IMR-90 (cell line): ENCODE measurements at regions not wholly inside any gene's neighbourhood (a gene's known extent, or its start where the extent isn't known, plus 50 kb on each side); places are given as distances from the start of the nearest gene placed in this dataset.
A peak's percentile ranks its signal among the peaks of the same experiment; 100 is the strongest.

ENCODE experiments used
- ATAC-seq: fragments of 200-7000 bp; cut with Tn5 transposase; 2 replicates; pipeline ENCODE4 v1.9.1; 2020; ENCODE audit warnings: low read depth, mild to moderate bottlenecking, moderate library complexity
- BruUV-seq: library from RNA; stranded (reverse); fragments of 400-500 nt; replicated peaks from 2 replicates; lab custom pipeline; 2021; lab: Mats Ljungman, UMichigan
- CTCF ChIA-PET: fragments of 300-600 bp; formaldehyde crosslinking; extraction: SDS; loops from one replicate; lab custom pipeline; 2021; ENCODE audit warnings: antibody characterized with exemption; lab: Yijun Ruan, JAX
- POLR2A ChIA-PET: fragments of 300-600 bp; sonication (Branson Sonifier 250); formaldehyde crosslinking; loops from one replicate; lab custom pipeline; 2022; ENCODE audit warnings: antibody characterized with exemption; ENCODE audit not compliant: unreplicated experiment; lab: Charles Lee
- DNase-seq: peaks from one replicate; pipeline ENCODE4 v3.0.0; 2013
- H2AFZ ChIP-seq: replicated peaks from 2 replicates; pipeline ENCODE3; 2013; ENCODE audit warnings: low read length, mild to moderate bottlenecking; ENCODE audit not compliant: poor library complexity
- H2AK5ac ChIP-seq: 2 replicates; pipeline ENCODE4 v1.6.1; 2013; ENCODE audit warnings: low read depth, low read length, inconsistent platforms
- H2AK9ac ChIP-seq: replicated peaks from 2 replicates; pipeline ENCODE3; 2013; ENCODE audit warnings: mild to moderate bottlenecking, low read depth, low read length, moderate library complexity; ENCODE audit not compliant: poor library complexity
- H2BK120ac ChIP-seq: 2 replicates; pipeline ENCODE4 v1.6.1; 2013; ENCODE audit warnings: low read depth, low read length, inconsistent platforms
- H2BK15ac ChIP-seq: 3 replicates; pipeline ENCODE4 v1.6.1; 2013; ENCODE audit warnings: low read depth, low read length, inconsistent platforms
- H2BK20ac ChIP-seq: 2 replicates; pipeline ENCODE4 v1.6.1; 2013; ENCODE audit warnings: low read depth, mild to moderate bottlenecking, inconsistent platforms, low read length, moderate library complexity
- H2BK5ac ChIP-seq: 2 replicates; pipeline ENCODE4 v1.6.1; 2013; ENCODE audit warnings: mild to moderate bottlenecking, low read depth, low read length, inconsistent platforms; ENCODE audit not compliant: poor library complexity, severe bottlenecking
- H3K14ac ChIP-seq: replicated peaks from 2 replicates; pipeline ENCODE4 v1.6.1; 2013; ENCODE audit warnings: low read depth, low read length, inconsistent platforms
- H3K18ac ChIP-seq: 2 replicates; pipeline ENCODE4 v1.6.1; 2013; ENCODE audit warnings: low read depth, low read length, control low read depth
- H3K23ac ChIP-seq: 2 replicates; pipeline ENCODE4 v1.6.1; 2013; ENCODE audit warnings: low read depth, low read length, inconsistent platforms
- H3K27ac ChIP-seq: 2 replicates; pipeline ENCODE4 v1.5.1; 2013; ENCODE audit warnings: mild to moderate bottlenecking, control low read depth, low read length; ENCODE audit not compliant: insufficient read depth
- H3K27me3 ChIP-seq: 2 replicates; pipeline ENCODE4 v1.6.1; 2013; ENCODE audit warnings: low read length; ENCODE audit not compliant: control insufficient read depth, insufficient read depth
- H3K36me3 ChIP-seq: 2 replicates; pipeline ENCODE4 v1.6.1; 2013; ENCODE audit warnings: low read length, mixed read lengths; ENCODE audit not compliant: control insufficient read depth, insufficient read depth
- H3K4ac ChIP-seq: 2 replicates; pipeline ENCODE4 v1.6.1; 2013; ENCODE audit warnings: low read depth, low read length, inconsistent platforms
- H3K4me1 ChIP-seq: 2 replicates; pipeline ENCODE4 v1.6.1; 2013; ENCODE audit warnings: low read length, mixed read lengths; ENCODE audit not compliant: control insufficient read depth, insufficient read depth
- H3K4me2 ChIP-seq: 2 replicates; pipeline ENCODE4 v1.6.1; 2013; ENCODE audit warnings: low read depth, mild to moderate bottlenecking, control low read depth, low read length, moderate library complexity
- H3K4me3 ChIP-seq: 2 replicates; pipeline ENCODE4 v1.5.1; 2013; ENCODE audit warnings: low read depth, mild to moderate bottlenecking, control low read depth, low read length, moderate library complexity; ENCODE audit not compliant: insufficient read depth
- H3K56ac ChIP-seq: 2 replicates; pipeline ENCODE4 v1.6.1; 2013; ENCODE audit warnings: low read length, inconsistent platforms; ENCODE audit not compliant: insufficient read depth; ENCODE audit errors: extremely low read depth
- H3K79me1 ChIP-seq, 2 experiments: 2 replicates each; pipeline ENCODE4 v1.6.1; 2013; ENCODE audit warnings: low read length in 2 of 2, inconsistent platforms in 1 of 2, low read depth in 1 of 2
- H3K9ac ChIP-seq: 2 replicates; pipeline ENCODE4 v1.6.1; 2013; ENCODE audit warnings: low read depth, low read length, control low read depth
- H3K9me1 ChIP-seq: 2 replicates; pipeline ENCODE4 v1.6.1; 2013; ENCODE audit warnings: low read length, inconsistent platforms; ENCODE audit not compliant: insufficient read depth
- H3K9me3 ChIP-seq: 2 replicates; pipeline ENCODE4 v1.6.1; 2013; ENCODE audit warnings: low read length; ENCODE audit not compliant: control insufficient read depth, insufficient read depth
- H4K20me1 ChIP-seq: 2 replicates; pipeline ENCODE4 v1.6.1; 2013; ENCODE audit warnings: low read length, inconsistent platforms; ENCODE audit not compliant: insufficient read depth
- H4K5ac ChIP-seq: 2 replicates; pipeline ENCODE4 v1.6.1; 2013; ENCODE audit warnings: mild to moderate bottlenecking, low read depth, low read length, control low read depth
- H4K8ac ChIP-seq, 2 experiments: 2 replicates each; pipeline ENCODE4 v1.6.1; 2013; ENCODE audit warnings: low read depth in 2 of 2, low read length in 2 of 2, control low read depth in 1 of 2, inconsistent platforms in 1 of 2
- H4K91ac ChIP-seq: 2 replicates; pipeline ENCODE4 v1.6.1; 2013; ENCODE audit warnings: low read depth, low read length, inconsistent platforms; ENCODE audit not compliant: insufficient read depth
- FOS ChIP-seq: fragments of 150-350 bp; IDR thresholded peaks from 2 replicates; pipeline ENCODE4 v1.6.1; 2016; ENCODE audit warnings: low read depth, low read length
- MAFK ChIP-seq: IDR thresholded peaks from 2 replicates; pipeline ENCODE4 v1.6.1; 2012; ENCODE audit warnings: low read depth, low read length, improper control_type of control experiment
- MXI1 ChIP-seq: IDR thresholded peaks from 2 replicates; pipeline ENCODE4 v1.6.1; 2012; ENCODE audit warnings: low read depth, mild to moderate bottlenecking, low read length, moderate library complexity, borderline replicate concordance
- NFE2L2 ChIP-seq: fragments of 150-350 bp; IDR thresholded peaks from 2 replicates; pipeline ENCODE4 v1.6.1; 2016; ENCODE audit warnings: low read depth, mild to moderate bottlenecking, low read length
- POLR2A ChIP-seq: IDR thresholded peaks from 2 replicates; pipeline ENCODE4 v1.6.1; 2012; ENCODE audit warnings: mild to moderate bottlenecking, low read depth, low read length
- RFX5 ChIP-seq: IDR thresholded peaks from 2 replicates; pipeline ENCODE4 v1.8.0; 2012; ENCODE audit warnings: low read depth, mild to moderate bottlenecking, low read length, moderate library complexity
- WGBS, 2 experiments: methylation state at CpG; one replicate each; pipeline versions ENCODE4 v1.1.5 to v1.1.7; 2013; ENCODE audit warnings: missing lambda C conversion rate in 2 of 2; ENCODE audit not compliant: insufficient read length in 1 of 2; ENCODE audit errors: extremely low coverage in 2 of 2; 5-methylcytosine and 5-hydroxymethylcytosine counted together
- dilution Hi-C: fragments of 300-500 bp; cut with HindIII; formaldehyde crosslinking; loops from one replicate; pipeline ENCODE4 v1.14.3; 2018; ENCODE audit warnings: low sequenced_read_pairs; ENCODE audit not compliant: unreplicated experiment
- in situ Hi-C: fragments of 300-500 bp; cut with MboI; formaldehyde crosslinking; loops from 3 replicates; pipeline ENCODE4 v1.14.3; 2019; ENCODE audit warnings: low sequenced_read_pairs, inconsistent platforms, mixed read lengths
- intact Hi-C: fragments of 100-400 bp; cut with micrococcal nuclease; formaldehyde crosslinking; loops from 2 replicates; pipeline ENCODE4 v1.10.0; 2022
- TF ChIP-seq, protein P1 (sequence below): conservative IDR thresholded peaks from 2 replicates; pipeline ENCODE4 v1.5.1; 2012; ENCODE audit warnings: mild to moderate bottlenecking, low read depth, low read length, improper control_type of control experiment
- TF ChIP-seq, protein P2 (sequence below): fragments of 150-350 bp; IDR thresholded peaks from 2 replicates; pipeline ENCODE4 v1.6.1; 2017; ENCODE audit warnings: mild to moderate bottlenecking, antibody characterized with exemption, low read length, low read depth

DNA sequence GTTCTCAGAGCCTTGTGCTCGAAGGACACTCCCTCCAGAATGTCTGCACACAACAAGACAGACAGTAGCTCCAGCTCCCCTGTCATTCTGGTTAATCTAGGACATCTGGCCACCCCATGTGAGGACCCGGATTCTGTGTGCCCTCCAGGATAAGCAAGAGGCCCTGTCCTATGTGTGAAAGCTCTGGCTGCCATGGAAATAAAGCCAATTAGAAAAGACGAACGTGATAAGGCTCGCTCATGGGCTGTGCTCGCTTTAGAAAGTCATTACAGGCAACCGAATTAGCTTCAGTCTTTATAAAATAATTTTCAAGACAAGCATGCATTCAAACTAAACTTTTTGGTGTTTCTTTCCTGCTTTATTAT, 263.4 kb downstream of the INHBA start:
- Histone ChIP-seq H3K36me3 (no peaks in the 10 kb centered on the region), H3K79me1 (no peaks in the 10 kb centered on the region), H3K23ac (no peak overlapping the region), H3K27me3 (no peaks in the 10 kb centered on the region), H4K8ac (peak overlapping the region in 1 of 2 experiments; percentile 11; a peak in 1 of 4 replicates), H2AFZ (peak overlapping the region; percentile 75), H2BK120ac (peak overlapping the region; percentile 48; the same call in 1 of the 2 replicates), H3K14ac (peak overlapping the region; percentile 12; the same call in 1 of the 2 replicates), H3K4me1 (peaks cover 4% of the 10 kb centered on the region), H2AK5ac (no peak overlapping the region), H3K18ac (no peak overlapping the region; the same call in 1 of the 2 replicates), H3K4me2 (no peak overlapping the region), H3K27ac (no peak overlapping the region), H3K56ac (no peak overlapping the region), H3K4me3 (no peak overlapping the region), H4K91ac (0 out of 2 replicates have a peak overlapping the region, but pooled peaks have one; percentile 52), H2BK5ac (no peak overlapping the region), H3K9ac (no peak overlapping the region), H3K9me1 (no peaks in the 10 kb centered on the region), H2AK9ac (no peak overlapping the region), H4K20me1 (no peaks in the 10 kb centered on the region), H4K5ac (no peak overlapping the region), H3K4ac (peak overlapping the region; percentile 11; the same call in 1 of the 2 replicates), H2BK20ac (peak overlapping the region; percentile 32), H2BK15ac (peak overlapping the region; percentile 41; the same call in 1 of the 3 replicates), H3K9me3 (no peaks in the 10 kb centered on the region)
- no TSS peak for BruUV-seq
- ChIA-PET POLR2A (no interaction called here), CTCF (interaction anchor here (0.5 kb wide), 1 partner anchor 1687 kb away, joined by 3 read pairs; no protein-coding TSS in a partner anchor)
- DNase-seq, result no peak
- TF ChIP-seq FOS (no peak), MAFK (no peak), POLR2A (no peak), MXI1 (no peak), RFX5 (no peak), NFE2L2 (no peak)
- TF ChIP-seq, protein P1, sequence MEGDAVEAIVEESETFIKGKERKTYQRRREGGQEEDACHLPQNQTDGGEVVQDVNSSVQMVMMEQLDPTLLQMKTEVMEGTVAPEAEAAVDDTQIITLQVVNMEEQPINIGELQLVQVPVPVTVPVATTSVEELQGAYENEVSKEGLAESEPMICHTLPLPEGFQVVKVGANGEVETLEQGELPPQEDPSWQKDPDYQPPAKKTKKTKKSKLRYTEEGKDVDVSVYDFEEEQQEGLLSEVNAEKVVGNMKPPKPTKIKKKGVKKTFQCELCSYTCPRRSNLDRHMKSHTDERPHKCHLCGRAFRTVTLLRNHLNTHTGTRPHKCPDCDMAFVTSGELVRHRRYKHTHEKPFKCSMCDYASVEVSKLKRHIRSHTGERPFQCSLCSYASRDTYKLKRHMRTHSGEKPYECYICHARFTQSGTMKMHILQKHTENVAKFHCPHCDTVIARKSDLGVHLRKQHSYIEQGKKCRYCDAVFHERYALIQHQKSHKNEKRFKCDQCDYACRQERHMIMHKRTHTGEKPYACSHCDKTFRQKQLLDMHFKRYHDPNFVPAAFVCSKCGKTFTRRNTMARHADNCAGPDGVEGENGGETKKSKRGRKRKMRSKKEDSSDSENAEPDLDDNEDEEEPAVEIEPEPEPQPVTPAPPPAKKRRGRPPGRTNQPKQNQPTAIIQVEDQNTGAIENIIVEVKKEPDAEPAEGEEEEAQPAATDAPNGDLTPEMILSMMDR, result no peak
- TF ChIP-seq, protein P2, sequence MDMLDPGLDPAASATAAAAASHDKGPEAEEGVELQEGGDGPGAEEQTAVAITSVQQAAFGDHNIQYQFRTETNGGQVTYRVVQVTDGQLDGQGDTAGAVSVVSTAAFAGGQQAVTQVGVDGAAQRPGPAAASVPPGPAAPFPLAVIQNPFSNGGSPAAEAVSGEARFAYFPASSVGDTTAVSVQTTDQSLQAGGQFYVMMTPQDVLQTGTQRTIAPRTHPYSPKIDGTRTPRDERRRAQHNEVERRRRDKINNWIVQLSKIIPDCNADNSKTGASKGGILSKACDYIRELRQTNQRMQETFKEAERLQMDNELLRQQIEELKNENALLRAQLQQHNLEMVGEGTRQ, result no peak
- dilution Hi-C loops, result no loop called here
- in situ Hi-C loops, result no loop called here
- intact Hi-C loops, result no loop called here
- WGBS, 2 experiments, result 43% methylated on average over 1 of the region's 7 CpGs; no CpG with 5 or more reads in 1 of the 2 experiments
- ATAC-seq, result no peak
